Astrocyte of the hippocampus (primary cell): ENCODE measurements at regions not wholly inside any gene's neighbourhood (a gene's known extent, or its start where the extent isn't known, plus 50 kb on each side); places are given as distances from the start of the nearest gene placed in this dataset.

Experiments
- DNase-seq: peaks from one replicate; pipeline ENCODE4 v3.0.0; 2011; ENCODE audit warnings: low read depth, low spot score

- no peak for DNase-seq
Measured at GRCh38 chr1:103162360-103162759, 54.0 kb upstream of the COL11A1 start.

- peak; percentile 40 for DNase-seq
Measured at GRCh38 chr1:103160281-103160680, 52.0 kb upstream of the COL11A1 start.
